GM20000 (cell line): ENCODE measurements at regions not wholly inside any gene's neighbourhood (a gene's known extent, or its start where the extent isn't known, plus 50 kb on each side); places are given as distances from the start of the nearest gene placed in this dataset.

Experiments used
- DNase-seq: peaks from one replicate; pipeline ENCODE4 v3.0.0; 2012; ENCODE audit warnings: low spot score
- CTCF ChIP-seq: IDR thresholded peaks from 2 replicates; pipeline ENCODE4 v1.5.1; 2012; ENCODE audit warnings: mild to moderate bottlenecking, control low read depth; ENCODE audit errors: extremely low read depth, missing control alignments

- TF ChIP-seq CTCF = no peak
- DNase-seq = no peak
These were observed 272.4 kb downstream of the FIGN start for GRCh38 chr2:163463411-163463810.

DNA sequence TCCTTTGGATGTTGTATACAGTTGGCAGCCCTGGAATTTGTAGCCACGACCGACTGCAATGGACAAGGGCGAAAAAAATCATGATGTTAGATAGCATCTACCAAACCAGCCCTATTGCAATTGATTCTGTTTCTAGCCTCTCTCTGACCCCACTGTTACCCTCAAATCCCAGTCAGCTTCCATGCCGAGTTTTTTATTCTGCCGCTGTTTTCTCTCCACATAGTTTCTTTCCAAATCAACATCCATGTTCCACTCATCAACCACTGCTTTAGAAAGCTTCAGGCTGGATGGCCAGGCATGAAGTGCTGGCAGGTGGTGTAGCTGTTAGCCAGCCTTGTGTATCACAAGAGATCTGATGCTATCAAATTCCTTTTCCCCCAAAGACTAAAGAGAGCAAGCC, 272.8 kb downstream of the FIGN start:
- no peak for TF ChIP-seq CTCF
- DNase-seq = no peak

DNA sequence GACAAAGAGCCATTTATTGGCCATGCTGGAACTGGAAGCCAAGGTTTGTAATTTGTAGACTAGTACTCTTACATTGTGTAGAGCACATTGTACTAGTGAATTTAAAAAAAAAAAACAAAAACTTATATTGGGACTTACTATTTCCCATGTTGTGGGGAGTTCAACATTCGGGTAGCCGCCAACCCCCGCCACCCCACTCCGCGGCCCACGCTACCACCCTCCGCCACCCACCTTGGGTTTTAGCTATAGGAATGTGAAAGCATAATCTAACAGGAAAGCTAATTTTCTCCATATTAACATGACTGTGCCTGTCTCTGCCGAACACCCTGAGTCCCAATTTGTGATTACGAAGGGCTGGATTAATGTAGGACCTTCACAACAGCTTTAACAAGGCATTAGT, 275.8 kb downstream of the FIGN start:
- no peak for TF ChIP-seq CTCF
- DNase-seq = no peak

DNA sequence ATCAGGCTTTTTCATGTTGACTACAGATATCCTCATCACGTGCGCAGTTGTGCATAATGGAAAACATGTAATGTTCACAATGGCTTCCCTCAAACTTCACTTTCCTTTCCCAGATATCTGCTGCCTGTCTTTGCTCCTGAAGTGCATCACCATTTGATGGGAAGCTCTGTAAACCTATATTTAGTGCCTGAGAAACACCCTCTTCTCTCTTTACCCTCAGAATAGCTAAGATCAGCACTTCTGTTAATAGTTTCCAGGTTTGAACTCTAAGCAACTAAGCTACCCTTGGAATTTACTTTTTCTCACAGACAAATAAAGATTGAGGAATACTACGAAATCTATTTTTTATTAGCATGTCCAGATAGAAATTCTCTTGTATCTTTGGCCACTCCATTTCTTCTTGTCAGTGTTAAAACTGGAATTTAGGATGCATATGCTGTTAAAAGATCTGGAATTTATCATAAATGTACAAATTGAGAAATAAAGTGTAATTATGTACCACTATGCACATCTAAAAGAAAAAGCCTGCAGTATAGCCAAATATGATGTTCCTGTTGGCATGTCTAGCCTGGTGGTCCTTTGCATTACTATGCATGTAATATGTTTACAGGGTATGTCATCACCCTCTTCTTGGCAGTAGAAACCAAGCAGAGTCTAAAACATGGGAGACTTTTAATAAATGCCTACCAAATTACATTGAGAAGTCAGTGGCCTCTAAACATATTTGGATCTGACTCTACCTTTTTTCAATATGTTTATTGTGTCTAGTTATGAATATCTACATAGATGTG, 278.7 kb downstream of the FIGN start:
- no peak for DNase-seq

DNA sequence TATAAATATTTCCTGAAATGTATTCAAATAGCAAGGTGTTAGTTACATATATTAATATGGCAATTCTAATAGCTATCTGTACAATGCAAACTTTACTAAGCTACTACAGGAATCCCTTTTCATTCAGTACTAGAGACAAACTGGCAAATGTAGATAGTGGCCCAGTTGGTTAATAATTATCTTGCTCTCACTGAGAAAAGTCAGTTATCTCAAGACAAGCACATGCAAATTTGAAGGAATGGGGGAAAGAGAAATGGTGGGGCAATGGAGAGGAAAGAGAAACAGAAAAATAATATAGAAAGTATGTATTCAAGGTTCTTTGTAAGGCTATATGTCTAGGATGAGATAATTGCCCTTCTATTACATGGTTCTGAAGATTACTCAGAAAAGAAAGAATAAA, 280.0 kb downstream of the FIGN start:
- no peak for TF ChIP-seq CTCF
- DNase-seq = peak; percentile 23

More for the DNA sequence above, 278.7 kb downstream of the FIGN start:
- TF ChIP-seq CTCF = no peak

GRCh38 chr2:163453920-163454319, 281.9 kb downstream of the FIGN start:
- DNase-seq = no peak
- no peak for TF ChIP-seq CTCF

DNA sequence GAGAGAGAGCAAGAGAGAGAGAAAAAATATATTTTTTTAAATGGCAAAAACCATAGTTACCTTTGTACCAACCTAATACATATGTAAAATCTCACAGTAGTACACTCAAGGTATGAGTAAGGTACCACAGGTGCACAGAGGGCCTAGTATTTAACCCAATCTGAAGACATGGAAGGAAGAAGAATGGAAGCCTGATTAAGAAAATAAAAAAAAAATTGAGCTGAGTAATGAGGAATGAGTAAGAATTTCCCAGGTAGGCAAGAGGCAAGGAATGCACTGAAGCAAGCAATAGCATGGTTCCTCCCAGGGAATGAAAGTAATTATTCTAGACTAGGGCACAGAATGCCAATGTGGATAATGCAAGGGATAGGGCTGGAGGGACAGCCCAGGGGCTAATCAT, 294.2 kb downstream of the FIGN start:
- TF ChIP-seq CTCF = no peak
- no peak for DNase-seq
